Fibroblast of lung (primary cell): ENCODE measurements at regions not wholly inside any gene's neighbourhood (a gene's known extent, or its start where the extent isn't known, plus 50 kb on each side); places are given as distances from the start of the nearest gene placed in this dataset.
"Not testable (repeated sequence)": the region's sequence is repeated elsewhere in the genome, so short reads cannot be mapped to it uniquely, and the experiment has no call there.

ENCODE experiments used
- CTCF ChIP-seq, 2 donors: IDR thresholded peaks in 1 of 2; conservative IDR thresholded peaks in 1 of 2; 1 replicate in 1 of 2; 2 replicates in 1 of 2; pipeline ENCODE4 v1.5.1; 2011 to 2012; ENCODE audit warnings: low read length in 2 of 2, control low read depth in 1 of 2, inconsistent platforms in 1 of 2, low read depth in 1 of 2, mild to moderate bottlenecking in 1 of 2
- EZH2 ChIP-seq: IDR thresholded peaks from 2 replicates; pipeline ENCODE4 v1.5.1; 2012; ENCODE audit warnings: low read length, control low read depth, mild to moderate bottlenecking; ENCODE audit errors: missing control alignments

GRCh38 chr22:16659273-16659834 is 66.7 kb upstream of the CCT8L2 start:
- not testable (repeated sequence) for TF ChIP-seq CTCF (conservative IDR thresholded peaks at IDR 0.05 in 1 of 2, IDR thresholded peaks at IDR 0.05 in 1 of 2; ENCODE audit: low read depth in 1 of 2, low read length in 2 of 2); EZH2
